Activated CD4-positive, alpha-beta memory T cell treated with anti-CD3 and anti-CD28 coated beads, Interleukin-2, amount 10 ng/mL, durations not matched to agents 7 days and 5 days (primary cell): ENCODE measurements at regions not wholly inside any gene's neighbourhood (a gene's known extent, or its start where the extent isn't known, plus 50 kb on each side); places are given as distances from the start of the nearest gene placed in this dataset.

Experiments used
- CTCF ChIA-PET: fragments of 350-600 bp; sonication (Branson Sonifier 250); formaldehyde crosslinking; loops from one replicate; lab custom pipeline; 2021; ENCODE audit warnings: antibody characterized with exemption, inconsistent platforms; lab: Charles Lee
- POLR2A ChIA-PET: fragments of 350-600 bp; sonication (Branson Sonifier 250); formaldehyde crosslinking; loops from one replicate; lab custom pipeline; 2021; ENCODE audit warnings: antibody characterized with exemption; lab: Charles Lee
- DNase-seq: peaks from one replicate; pipeline ENCODE4 v3.0.0-alpha.2; 2020
- H3K27ac Mint-ChIP-seq: one replicate; pipeline ENCODE4 v1.8.0; 2021; ENCODE audit warnings: mild to moderate bottlenecking, mixed read lengths
- H3K27me3 Mint-ChIP-seq: one replicate; pipeline ENCODE4 v1.8.0; 2021; ENCODE audit warnings: mixed read lengths
- H3K36me3 Mint-ChIP-seq: one replicate; pipeline ENCODE4 v1.8.0; 2021; ENCODE audit warnings: low read depth, mixed read lengths
- H3K4me1 Mint-ChIP-seq: one replicate; pipeline ENCODE4 v1.8.0; 2021; ENCODE audit warnings: mixed read lengths
- H3K4me3 Mint-ChIP-seq: one replicate; pipeline ENCODE4 v1.8.0; 2021; ENCODE audit warnings: mild to moderate bottlenecking, mixed read lengths
- H3K9me3 Mint-ChIP-seq: one replicate; pipeline ENCODE4 v1.8.0; 2021; ENCODE audit warnings: mixed read lengths

- peaks cover 9% of the 10 kb centered on the region for H3K9me3 Mint-ChIP-seq
- H3K27ac Mint-ChIP-seq, result no peak overlapping the region
- no peak for DNase-seq
- ChIA-PET POLR2A (no interaction called here), CTCF (no interaction called here)
- H3K27me3 Mint-ChIP-seq, result no peaks in the 10 kb centered on the region
- no peak overlapping the region for H3K4me3 Mint-ChIP-seq
- H3K4me1 Mint-ChIP-seq, result no peaks in the 10 kb centered on the region
- H3K36me3 Mint-ChIP-seq, result no peaks in the 10 kb centered on the region
Measured at GRCh38 chr7:51757960-51758359, 441.4 kb upstream of the COBL start.

- H3K27me3 Mint-ChIP-seq, result no peaks in the 10 kb centered on the region
- no peaks in the 10 kb centered on the region for H3K4me1 Mint-ChIP-seq
- POLR2A ChIA-PET, result no interaction called here
Measured at GRCh38 chr7:51732951-51733350, 416.3 kb upstream of the COBL start.

DNA sequence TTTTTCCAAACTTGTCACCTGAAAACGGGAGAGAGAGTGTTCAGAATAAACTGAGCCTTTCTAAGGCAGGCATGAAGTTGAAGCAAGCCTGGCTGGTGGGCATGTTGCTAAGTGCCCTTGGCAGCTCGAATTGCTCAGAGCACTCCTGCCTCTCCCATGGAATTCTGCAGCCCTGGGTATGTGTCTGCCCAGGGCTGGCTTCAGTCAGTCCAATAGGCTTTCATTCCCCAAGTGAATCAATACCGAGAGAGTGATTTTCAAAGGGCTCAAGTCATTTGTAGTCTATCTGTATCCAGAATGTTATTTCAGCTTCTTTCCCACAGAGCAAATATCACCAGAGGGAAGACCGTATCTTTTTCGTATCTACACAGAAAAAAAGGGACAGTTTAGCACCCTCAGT, 415.5 kb upstream of the COBL start:
- ChIA-PET POLR2A (no interaction called here), CTCF (no interaction called here)
- Mint-ChIP-seq H3K9me3 (peaks cover 15% of the 10 kb centered on the region), H3K27ac (no peak overlapping the region), H3K36me3 (no peaks in the 10 kb centered on the region), H3K4me1 (no peaks in the 10 kb centered on the region), H3K4me3 (no peak overlapping the region), H3K27me3 (no peaks in the 10 kb centered on the region)
- no peak for DNase-seq

More at GRCh38 chr7:51732951-51733350, 416.3 kb upstream of the COBL start:
- peaks cover 17% of the 10 kb centered on the region for H3K9me3 Mint-ChIP-seq
- CTCF ChIA-PET, result no interaction called here
- no peak overlapping the region for H3K4me3 Mint-ChIP-seq
- H3K27ac Mint-ChIP-seq, result no peak overlapping the region
- H3K36me3 Mint-ChIP-seq, result no peaks in the 10 kb centered on the region
- DNase-seq, result no peak

DNA sequence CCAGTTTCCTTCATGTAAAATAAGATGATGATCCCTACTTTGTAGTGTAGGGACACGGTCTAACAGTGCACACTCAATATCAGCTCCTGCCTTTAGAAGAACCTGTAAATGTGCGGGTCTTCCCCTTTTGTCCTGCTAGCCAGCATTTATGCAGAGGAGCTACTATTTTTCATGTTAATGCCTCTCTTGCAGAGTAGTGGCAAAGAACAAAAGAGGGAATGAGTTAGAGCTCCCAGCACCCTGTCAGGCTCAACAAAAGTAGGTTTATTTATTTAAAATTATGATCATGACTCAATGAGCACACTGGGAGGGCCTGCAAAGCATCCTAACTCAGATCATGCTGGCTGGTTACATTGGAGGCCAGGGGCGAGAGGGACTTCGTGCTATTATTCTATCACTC, 414.5 kb upstream of the COBL start:
- no peak overlapping the region for H3K27ac Mint-ChIP-seq
- H3K27me3 Mint-ChIP-seq, result no peaks in the 10 kb centered on the region
- ChIA-PET POLR2A (no interaction called here), CTCF (no interaction called here)
- H3K36me3 Mint-ChIP-seq, result no peaks in the 10 kb centered on the region
- no peak for DNase-seq
- H3K4me1 Mint-ChIP-seq, result no peaks in the 10 kb centered on the region
- H3K4me3 Mint-ChIP-seq, result no peak overlapping the region
- peaks cover 12% of the 10 kb centered on the region for H3K9me3 Mint-ChIP-seq

- H3K4me1 Mint-ChIP-seq, result no peaks in the 10 kb centered on the region
- ChIA-PET CTCF (no interaction called here), POLR2A (no interaction called here)
- no peaks in the 10 kb centered on the region for H3K27me3 Mint-ChIP-seq
- H3K4me3 Mint-ChIP-seq, result no peak overlapping the region
- H3K27ac Mint-ChIP-seq, result no peak overlapping the region
- DNase-seq, result no peak
- H3K9me3 Mint-ChIP-seq, result peaks cover 14% of the 10 kb centered on the region
- no peaks in the 10 kb centered on the region for H3K36me3 Mint-ChIP-seq
Measured at GRCh38 chr7:51727441-51727840, 410.8 kb upstream of the COBL start.

DNA sequence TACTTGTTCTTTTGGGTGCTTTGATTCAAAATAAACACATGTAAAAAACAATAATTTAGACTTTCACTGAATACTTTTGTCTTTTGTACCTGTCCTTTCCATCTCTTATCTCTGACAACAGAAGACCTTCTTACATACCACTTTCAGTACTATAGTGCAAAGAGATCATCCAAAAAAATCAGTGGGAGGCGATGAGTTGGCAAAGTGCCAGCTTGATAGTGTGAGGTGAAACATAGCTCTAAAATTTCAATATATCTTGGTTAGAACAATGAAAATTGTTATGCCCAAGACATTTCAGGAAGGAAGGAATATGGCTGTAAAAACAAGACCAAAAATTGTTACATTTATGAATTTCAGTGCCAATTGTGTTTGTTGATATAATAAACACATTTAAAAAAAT, 390.2 kb upstream of the COBL start:
- ChIA-PET CTCF (no interaction called here), POLR2A (no interaction called here)
- no peak overlapping the region for H3K27ac Mint-ChIP-seq
- H3K4me3 Mint-ChIP-seq, result no peak overlapping the region
- DNase-seq, result no peak
- peaks cover 11% of the 10 kb centered on the region for H3K9me3 Mint-ChIP-seq
- H3K27me3 Mint-ChIP-seq, result no peaks in the 10 kb centered on the region
- no peaks in the 10 kb centered on the region for H3K4me1 Mint-ChIP-seq
- no peaks in the 10 kb centered on the region for H3K36me3 Mint-ChIP-seq

- H3K27me3 Mint-ChIP-seq, result no peaks in the 10 kb centered on the region
- no peak overlapping the region for H3K27ac Mint-ChIP-seq
- CTCF ChIA-PET, result no interaction called here
- no peak overlapping the region for H3K4me3 Mint-ChIP-seq
- H3K36me3 Mint-ChIP-seq, result no peaks in the 10 kb centered on the region
- no peaks in the 10 kb centered on the region for H3K4me1 Mint-ChIP-seq
- H3K9me3 Mint-ChIP-seq, result peaks cover 11% of the 10 kb centered on the region
- DNase-seq, result no peak
- POLR2A ChIA-PET, result no interaction called here
Measured at GRCh38 chr7:51705701-51706100, 389.1 kb upstream of the COBL start.

DNA sequence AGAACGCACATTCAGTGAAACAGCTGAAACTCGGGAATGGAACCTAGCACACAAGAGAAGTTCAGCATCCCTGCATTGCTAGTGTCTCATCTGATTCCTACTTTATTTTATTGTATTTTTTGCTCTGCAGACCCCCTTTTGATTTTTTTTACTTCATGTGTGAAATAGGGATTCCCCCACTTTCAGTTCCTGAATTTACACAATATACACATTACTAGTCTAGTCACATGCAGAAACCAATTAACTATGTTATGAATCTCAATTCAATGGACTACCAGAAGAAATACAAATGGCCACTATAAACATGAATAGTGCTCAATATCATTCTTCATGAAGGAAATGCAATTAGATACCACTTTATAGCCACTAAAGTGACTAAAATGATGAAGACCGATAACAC, 386.1 kb upstream of the COBL start:
- CTCF ChIA-PET, result no interaction called here
- no peak for DNase-seq
- POLR2A ChIA-PET, result no interaction called here
- no peaks in the 10 kb centered on the region for H3K4me1 Mint-ChIP-seq
- no peaks in the 10 kb centered on the region for H3K27me3 Mint-ChIP-seq
- H3K36me3 Mint-ChIP-seq, result no peaks in the 10 kb centered on the region
- no peak overlapping the region for H3K4me3 Mint-ChIP-seq
- peaks cover 5% of the 10 kb centered on the region for H3K9me3 Mint-ChIP-seq
- no peak overlapping the region for H3K27ac Mint-ChIP-seq

DNA sequence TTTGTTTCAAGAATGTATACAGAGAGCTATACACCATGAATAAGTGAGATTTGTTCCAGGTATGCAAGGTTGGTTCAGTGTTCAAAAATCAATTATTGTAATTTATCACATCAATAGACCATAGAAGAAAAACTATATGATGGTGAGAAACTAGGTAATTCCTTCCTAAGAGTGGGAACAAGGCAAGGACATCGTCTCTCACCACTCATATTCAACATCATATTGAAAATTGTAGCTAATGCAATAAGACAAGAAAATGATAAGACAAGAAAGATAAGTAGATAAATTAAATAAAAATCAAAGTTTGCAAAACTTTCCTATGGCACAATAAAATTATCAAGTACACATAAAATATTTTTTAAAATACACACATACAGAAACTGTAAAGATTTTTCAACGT, 385.3 kb upstream of the COBL start:
- no peaks in the 10 kb centered on the region for H3K36me3 Mint-ChIP-seq
- no peaks in the 10 kb centered on the region for H3K4me1 Mint-ChIP-seq
- H3K27ac Mint-ChIP-seq, result no peak overlapping the region
- no peak overlapping the region for H3K4me3 Mint-ChIP-seq
- no peak for DNase-seq
- no peaks in the 10 kb centered on the region for H3K27me3 Mint-ChIP-seq
- CTCF ChIA-PET, result no interaction called here
- POLR2A ChIA-PET, result no interaction called here
- peaks cover 3% of the 10 kb centered on the region for H3K9me3 Mint-ChIP-seq

DNA sequence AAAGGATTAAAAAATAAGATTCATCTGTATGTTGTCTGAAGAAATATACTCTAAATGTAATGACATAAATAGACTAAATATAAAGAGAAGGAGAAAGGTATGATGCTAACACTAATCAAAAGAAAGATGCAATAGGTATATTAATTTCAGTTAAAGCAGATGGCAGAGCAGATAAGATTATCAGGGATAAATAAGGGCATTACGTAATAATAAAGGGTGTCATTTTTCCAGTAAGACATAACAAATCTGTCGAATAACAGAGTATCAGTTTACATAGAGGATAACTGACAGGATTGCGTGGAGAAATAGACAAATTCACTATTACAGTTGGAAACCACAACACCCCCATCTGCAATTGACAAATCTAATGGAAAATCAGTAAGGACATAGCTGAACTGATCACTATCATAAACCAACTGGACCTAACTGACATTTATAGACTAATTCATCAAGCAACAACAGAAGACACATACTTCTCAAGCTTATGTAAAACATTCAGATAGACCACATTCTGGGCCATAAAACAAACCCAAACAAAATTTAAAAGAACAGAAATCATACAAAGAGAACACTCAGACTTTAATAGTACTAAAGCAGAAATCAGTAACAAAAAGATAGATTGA, 384.1 kb upstream of the COBL start:
- Mint-ChIP-seq H3K4me3 (no peak overlapping the region), H3K9me3 (peaks cover 3% of the 10 kb centered on the region), H3K36me3 (no peaks in the 10 kb centered on the region), H3K4me1 (no peaks in the 10 kb centered on the region), H3K27me3 (no peaks in the 10 kb centered on the region), H3K27ac (no peak overlapping the region)
- no peak for DNase-seq
- ChIA-PET CTCF (no interaction called here), POLR2A (no interaction called here)

- Mint-ChIP-seq H3K4me1 (no peaks in the 10 kb centered on the region), H3K27me3 (no peaks in the 10 kb centered on the region), H3K4me3 (no peak overlapping the region), H3K36me3 (no peaks in the 10 kb centered on the region), H3K9me3 (peaks cover 8% of the 10 kb centered on the region), H3K27ac (no peak overlapping the region)
- POLR2A ChIA-PET, result no interaction called here
- CTCF ChIA-PET, result no interaction called here
- no peak for DNase-seq
Measured at GRCh38 chr7:51693258-51693657, 376.6 kb upstream of the COBL start.

GRCh38 chr7:51689547-51689946, 372.9 kb upstream of the COBL start:
- no peak overlapping the region for H3K4me3 Mint-ChIP-seq
- ChIA-PET POLR2A (no interaction called here), CTCF (no interaction called here)
- no peak for DNase-seq
- H3K27ac Mint-ChIP-seq, result no peak overlapping the region
- no peaks in the 10 kb centered on the region for H3K4me1 Mint-ChIP-seq
- peaks cover 9% of the 10 kb centered on the region for H3K9me3 Mint-ChIP-seq
- no peaks in the 10 kb centered on the region for H3K36me3 Mint-ChIP-seq
- H3K27me3 Mint-ChIP-seq, result no peaks in the 10 kb centered on the region

GRCh38 chr7:51685794-51686193, 369.2 kb upstream of the COBL start:
- H3K4me1 Mint-ChIP-seq, result no peaks in the 10 kb centered on the region
- ChIA-PET CTCF (no interaction called here), POLR2A (no interaction called here)
- H3K36me3 Mint-ChIP-seq, result no peaks in the 10 kb centered on the region
- peaks cover 8% of the 10 kb centered on the region for H3K9me3 Mint-ChIP-seq
- H3K27me3 Mint-ChIP-seq, result no peaks in the 10 kb centered on the region
- H3K4me3 Mint-ChIP-seq, result no peak overlapping the region
- no peak for DNase-seq
- H3K27ac Mint-ChIP-seq, result no peak overlapping the region

DNA sequence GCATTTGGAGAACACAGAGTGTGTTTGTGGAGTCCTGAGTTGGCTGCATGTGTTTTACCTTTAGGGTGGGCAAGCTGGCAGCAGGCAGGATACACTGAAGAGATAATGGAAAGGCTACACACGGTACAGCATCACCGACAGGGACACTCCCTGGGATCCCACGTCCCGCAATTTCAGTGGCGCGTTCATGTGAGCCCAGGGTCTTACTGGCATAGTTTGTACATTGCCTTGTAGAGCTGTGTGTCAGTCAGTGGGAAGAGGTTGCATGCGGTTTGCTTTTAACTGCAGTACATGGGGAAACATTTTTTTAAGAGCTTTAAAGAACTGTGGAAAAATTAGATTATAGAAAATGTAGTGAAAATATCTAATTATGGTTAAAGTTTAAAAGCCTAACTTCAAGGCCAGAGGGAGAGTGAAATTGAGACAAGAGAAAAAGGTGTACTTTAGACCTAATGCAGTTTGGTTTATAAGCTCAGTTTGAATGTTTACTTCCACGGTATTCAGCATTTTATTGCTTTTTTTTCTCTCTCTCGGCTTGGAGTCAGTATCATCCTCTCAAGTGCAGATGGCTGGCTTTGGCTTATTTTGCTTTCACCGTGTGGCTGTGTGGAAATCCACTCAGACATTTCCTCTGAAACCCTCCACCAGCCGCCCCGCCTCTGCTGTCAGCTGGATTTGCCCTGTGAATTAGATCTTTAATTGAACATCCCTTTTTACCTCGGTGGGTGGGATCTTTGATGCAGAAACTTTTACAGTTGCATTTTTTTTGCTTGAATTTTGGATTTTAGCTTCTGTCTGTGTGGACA, 364.2 kb upstream of the COBL start:
- POLR2A ChIA-PET, result no interaction called here
- Mint-ChIP-seq H3K27me3 (no peaks in the 10 kb centered on the region), H3K4me1 (no peaks in the 10 kb centered on the region), H3K4me3 (no peak overlapping the region), H3K9me3 (peaks cover 12% of the 10 kb centered on the region), H3K27ac (no peak overlapping the region), H3K36me3 (no peaks in the 10 kb centered on the region)
- no peak for DNase-seq
- CTCF ChIA-PET, result no interaction called here
